ENCODE measurements at regions not wholly inside any gene's neighbourhood (a gene's known extent, or its start where the extent isn't known, plus 50 kb on each side); places are given as distances from the start of the nearest gene placed in this dataset.

DNA sequence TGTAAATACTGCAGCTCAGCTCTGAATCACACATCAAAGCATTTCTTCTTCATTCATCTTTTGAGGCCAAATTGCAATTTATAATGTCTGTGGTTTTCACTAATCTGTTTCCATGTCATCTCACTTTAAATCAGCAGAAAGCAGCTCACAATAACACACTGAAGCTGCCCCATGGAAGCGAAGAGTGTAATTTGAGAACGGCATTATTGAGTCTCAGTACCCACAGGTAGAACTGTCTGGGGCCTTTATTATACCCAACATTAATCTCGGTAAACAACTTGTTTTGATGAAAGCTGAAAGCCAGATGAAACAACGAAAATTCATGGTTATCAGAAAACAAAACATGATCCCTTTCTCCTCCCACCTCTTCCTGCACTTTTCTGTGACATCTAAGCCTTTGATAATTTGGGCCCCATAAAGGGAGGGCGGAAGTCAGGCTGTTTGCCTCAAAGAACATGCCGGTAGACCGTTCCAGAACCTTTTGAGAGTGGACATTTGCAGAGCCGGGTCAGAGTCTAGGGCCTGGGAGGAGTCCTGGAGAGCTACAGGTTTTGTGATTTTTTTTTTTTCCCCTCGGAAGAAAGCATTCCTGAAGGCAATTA is 68.2 kb upstream of the SESN3 start:
- no peak for DNase-seq

DNA sequence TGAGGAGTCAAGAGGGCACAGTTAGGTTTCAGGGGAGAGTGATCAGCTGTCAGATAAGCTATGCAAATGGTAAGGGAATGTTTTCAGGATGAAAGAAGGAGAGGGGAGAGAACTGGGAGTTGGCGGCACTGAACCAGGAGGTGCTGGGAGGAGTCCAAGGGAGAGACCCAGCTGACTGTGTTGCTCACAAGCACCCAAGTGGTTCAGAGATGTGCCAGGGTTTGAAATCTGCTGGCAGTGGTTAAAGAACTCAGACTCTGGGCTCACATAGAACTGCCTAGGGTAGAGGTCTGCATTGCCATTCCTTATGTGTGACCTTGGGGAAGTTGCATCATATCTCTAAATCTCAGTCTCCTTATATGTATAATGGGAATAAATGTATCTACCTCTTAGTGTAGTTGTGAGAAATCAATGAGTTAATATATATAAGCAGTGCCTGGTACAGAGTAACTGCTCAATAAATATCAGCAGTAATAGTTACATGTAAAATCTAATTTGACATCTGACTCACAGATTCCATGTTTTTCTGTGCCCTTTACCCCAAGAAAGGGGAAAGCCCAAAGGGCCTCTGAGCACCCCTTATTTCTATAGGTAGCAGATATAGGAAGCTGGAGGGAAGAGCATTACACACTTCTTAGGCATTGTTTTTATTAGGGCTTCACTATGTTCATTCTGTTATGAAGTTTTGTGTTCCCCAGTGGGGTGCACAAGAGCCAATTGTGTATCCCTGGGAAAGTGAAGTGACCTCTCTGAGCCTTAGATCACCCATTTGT is 66.9 kb upstream of the SESN3 start:
- DNase-seq: no peak

DNA sequence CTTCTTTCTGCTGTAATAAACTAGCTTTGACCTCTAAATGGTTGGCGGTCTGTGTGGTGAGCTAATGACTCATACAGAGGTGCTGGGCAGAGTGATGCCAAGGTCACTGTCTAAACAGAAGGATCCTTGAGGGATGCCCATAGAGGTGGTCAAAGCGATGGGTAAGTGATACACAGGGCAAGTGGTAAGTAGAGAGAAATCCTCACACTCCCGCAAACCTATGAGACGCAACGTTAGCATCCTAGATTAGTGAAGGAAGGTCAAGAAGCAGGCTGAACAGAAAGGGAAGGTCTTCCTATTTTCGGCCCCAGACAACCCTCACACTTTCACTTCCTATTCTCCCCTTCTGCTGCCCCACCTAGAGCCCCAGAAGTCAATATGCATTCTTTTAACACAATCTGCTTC is 65.6 kb upstream of the SESN3 start:
- no peak for DNase-seq

GRCh38 chr11:95296165-95296564 is 65.2 kb upstream of the SESN3 start:
- peak; percentile 61 for DNase-seq

DNA sequence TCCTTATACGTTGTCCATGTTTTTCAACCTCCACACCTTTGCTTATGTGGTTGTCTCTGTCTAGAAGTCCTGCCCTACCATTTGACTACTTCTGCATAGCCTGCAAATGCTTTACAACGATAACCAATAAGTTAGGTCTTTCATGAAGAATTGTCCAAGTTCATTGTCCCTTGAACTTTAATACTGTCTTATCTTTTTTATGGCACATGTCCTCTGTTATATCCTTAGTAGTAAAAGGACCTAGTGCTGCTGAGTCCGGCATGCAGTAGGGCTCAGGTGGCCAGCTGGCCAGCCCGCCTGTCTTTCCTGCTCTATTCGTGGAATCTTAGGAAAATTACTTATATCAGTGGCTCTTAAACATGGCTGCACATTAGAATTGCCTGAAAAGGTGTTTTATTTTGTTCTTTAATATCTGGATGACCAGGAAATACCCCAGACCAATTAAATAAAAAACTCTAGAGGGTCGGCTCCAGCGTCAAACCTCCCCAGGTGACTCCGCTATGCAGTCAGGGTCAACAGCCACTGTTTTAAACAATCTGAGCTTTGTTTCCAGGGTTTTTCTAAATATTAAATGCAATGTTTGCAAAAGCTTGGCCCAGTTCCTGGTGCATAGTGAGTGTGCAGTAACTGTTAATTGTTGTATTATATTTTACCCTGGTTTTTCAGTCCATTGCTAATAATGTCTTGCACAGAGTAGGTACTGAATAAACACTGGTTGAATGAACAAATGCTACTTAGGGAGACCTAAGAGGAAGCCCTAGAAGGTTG is 64.6 kb upstream of the SESN3 start:
- DNase-seq: no peak

GRCh38 chr11:95294701-95295100 is 63.7 kb upstream of the SESN3 start:
- DNase-seq: no peak

DNA sequence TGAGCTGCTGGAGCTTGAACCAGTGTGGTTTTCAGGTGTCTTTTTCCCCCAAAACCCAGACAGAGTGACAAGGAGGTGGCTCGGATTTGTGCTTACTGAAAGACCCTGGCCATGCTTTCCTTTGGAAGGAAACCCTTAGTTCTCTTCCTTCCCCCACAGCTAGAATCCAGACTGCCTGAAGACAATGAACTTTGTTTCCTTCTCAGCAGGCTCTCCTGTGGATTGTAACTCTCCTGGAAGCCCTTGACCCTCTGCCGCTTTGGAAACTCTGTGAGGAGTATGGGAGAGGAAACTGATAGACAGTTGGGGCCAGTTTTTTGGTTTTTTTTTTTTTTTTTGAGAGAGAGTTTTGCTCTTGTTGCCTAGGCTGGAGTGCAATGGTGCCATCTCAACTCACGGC is 62.1 kb upstream of the SESN3 start:
- DNase-seq: no peak

GRCh38 chr11:95291946-95292345 is 60.9 kb upstream of the SESN3 start:
- DNase-seq: no peak

DNA sequence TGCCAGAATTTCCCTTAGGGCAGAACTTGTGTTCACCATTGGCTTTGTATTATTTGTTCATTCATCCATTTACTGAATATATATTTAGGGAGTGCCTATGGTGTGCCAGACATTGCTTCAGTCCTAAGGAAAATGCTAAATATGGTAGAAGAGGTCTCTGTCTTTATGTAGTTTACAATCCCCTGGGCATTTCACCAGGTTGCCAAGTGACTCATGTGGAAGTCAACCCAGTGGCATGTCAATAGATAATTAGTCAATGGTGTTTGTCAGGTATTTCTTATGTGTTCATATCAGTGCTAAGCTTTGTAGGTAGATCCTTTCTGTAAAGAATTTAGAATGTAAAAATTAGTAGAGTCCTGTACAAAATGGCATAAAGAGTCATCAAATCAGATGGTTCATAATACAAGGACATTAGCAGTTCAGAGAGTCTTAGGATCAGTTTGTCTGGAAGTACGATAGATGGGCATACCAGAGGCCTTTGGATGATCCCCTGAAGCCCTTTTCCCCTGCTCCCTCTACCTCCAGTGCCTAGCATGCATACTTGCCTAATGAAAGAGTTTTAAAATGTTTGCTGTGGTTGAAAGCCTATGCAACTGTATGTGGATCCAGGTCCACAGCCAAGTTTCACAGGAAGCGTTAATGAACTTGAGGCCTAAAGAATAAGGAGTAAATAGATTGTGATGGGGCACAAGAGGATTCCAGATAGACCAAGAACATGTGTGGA is 58.5 kb upstream of the SESN3 start:
- DNase-seq: peak; percentile 62

DNA sequence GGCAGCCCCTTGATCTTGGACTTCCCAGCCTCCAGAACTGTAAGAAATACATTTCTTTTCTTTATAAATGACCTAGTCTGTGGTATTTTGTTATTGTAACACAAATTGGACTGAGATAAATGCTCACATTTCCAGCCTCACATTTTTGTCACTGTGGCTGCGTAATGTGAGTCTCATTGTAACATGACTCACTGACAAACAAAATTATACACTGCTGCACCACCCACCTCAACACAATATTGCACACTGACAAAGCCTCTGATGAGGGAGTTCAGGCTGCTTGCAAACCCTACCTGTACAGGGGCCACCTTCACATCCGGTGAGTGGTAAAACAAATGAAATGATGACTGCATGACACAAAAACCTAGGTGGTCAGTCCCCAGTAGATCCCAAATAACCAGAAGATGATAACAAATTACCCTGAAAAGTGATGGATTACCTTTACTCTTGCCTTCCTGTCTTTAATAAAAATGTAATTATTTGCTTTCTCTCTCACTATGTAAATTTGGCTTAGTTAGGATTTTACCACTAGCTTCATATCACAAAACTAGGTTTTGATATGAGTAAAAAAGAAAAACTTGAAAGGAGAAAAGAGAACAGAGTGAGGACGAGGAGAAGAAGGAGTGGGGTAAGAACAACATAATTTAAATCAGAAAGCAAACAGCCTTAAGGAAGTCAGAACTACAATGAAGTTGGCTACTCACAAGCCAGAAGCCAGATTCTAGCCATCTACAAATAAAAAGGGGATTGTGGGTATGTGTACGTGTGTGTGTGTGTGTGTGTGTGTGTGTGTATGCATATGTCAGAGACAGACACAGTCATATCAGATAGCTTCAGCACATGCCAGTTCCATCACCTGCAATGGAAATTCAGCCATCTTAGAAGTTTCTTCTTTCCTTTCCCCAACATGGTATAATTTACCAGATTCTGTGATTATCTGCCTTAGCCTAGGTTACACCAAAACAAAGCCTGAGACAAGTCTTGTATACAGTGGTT is 53.4 kb upstream of the SESN3 start:
- DNase-seq: no peak

DNA sequence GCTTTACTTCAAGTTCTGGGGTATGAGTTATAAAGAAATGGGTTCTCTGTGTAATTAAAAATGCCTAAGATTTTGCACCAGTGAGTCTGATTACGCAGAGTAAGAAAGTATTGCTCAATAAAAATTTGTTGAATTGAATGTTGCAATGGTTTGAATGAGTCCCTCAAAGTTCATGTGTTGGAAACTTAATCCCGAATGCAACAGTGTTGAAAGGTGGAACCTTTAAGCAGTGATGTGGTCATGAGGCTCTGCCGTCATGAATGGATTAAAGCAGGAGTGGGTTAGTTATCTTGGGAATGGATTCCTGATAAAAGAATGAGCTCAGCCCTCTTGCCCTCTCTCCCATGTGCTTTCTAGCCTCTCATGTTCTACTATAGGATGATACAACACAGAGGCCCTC is 52.6 kb upstream of the SESN3 start:
- peak; percentile 52 for DNase-seq

GRCh38 chr11:95283146-95283545 is 52.1 kb upstream of the SESN3 start:
- no peak for DNase-seq

DNA sequence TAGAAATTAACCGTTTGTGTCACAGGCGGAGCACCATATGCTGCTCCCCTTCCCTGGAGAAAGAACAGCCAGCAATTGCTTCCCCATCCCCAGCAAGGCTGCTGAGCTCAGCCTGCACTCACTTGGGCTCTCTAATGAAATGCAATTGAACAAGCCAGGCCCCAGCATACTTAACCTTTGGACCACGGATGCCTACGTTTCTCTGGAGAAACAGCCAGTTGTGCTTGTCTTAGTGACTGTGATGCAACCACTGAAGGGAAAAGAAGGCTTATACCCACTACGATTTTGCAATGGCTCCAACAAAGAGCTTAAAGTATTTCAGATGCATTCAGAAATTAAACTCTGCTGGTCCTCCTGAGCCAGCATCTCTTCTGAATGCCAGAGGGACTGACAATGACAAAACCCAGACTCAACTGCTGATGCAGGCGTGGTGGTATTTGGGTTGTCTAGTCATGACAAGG is 51.3 kb upstream of the SESN3 start:
- DNase-seq: no peak

Data from NCI-H226 (cell line).